IPS-NIHi7 (cell line): ENCODE measurements at regions not wholly inside any gene's neighbourhood (a gene's known extent, or its start where the extent isn't known, plus 50 kb on each side); places are given as distances from the start of the nearest gene placed in this dataset.
"Not testable (repeated sequence)": the region's sequence is repeated elsewhere in the genome, so short reads cannot be mapped to it uniquely, and the experiment has no call there.

Experiments
- DNase-seq: peaks from one replicate; pipeline ENCODE4 v3.0.0; 2012; ENCODE audit warnings: mixed read lengths; ENCODE audit errors: extremely low spot score

DNA sequence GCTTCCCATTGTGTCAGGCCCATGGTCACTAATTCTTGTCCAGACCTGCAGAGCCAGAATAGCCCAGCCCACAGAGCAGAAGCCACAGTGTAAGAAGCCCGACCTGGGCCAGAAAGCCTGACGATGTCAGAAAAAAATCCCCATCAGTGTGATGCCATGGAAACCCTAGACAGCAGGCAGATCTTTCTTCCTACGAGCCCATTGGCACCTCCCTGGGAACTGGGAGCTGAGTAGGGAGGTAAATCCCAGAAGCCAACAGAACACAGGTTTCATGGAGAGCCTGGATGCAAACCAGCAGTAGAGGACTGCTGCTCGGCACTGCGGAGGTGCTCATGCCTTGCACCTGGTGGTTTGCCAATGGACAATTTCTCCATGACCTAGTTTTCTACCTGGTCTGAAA is 82.2 kb upstream of the SLC22A16 start:
- DNase-seq: no peak

DNA sequence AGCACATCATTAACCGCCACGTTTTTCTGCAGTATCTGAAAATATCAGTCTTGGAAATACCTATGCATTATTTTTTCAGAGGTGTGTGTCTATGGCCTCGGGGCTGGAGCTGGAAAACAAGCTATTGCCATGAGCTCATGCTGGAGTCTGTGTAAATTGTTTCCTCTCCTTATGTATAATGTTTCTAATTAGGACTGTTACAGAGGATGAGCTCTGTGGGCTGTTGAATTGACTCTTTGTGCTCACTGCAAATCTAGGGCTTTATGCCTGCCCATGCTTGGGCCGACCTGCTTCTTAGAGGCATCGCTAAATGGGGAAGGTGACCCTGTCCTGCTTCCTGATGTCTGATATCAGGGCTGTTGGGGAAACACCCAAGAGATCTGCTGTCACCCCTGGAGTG is 80.8 kb upstream of the SLC22A16 start:
- no peak for DNase-seq

DNA sequence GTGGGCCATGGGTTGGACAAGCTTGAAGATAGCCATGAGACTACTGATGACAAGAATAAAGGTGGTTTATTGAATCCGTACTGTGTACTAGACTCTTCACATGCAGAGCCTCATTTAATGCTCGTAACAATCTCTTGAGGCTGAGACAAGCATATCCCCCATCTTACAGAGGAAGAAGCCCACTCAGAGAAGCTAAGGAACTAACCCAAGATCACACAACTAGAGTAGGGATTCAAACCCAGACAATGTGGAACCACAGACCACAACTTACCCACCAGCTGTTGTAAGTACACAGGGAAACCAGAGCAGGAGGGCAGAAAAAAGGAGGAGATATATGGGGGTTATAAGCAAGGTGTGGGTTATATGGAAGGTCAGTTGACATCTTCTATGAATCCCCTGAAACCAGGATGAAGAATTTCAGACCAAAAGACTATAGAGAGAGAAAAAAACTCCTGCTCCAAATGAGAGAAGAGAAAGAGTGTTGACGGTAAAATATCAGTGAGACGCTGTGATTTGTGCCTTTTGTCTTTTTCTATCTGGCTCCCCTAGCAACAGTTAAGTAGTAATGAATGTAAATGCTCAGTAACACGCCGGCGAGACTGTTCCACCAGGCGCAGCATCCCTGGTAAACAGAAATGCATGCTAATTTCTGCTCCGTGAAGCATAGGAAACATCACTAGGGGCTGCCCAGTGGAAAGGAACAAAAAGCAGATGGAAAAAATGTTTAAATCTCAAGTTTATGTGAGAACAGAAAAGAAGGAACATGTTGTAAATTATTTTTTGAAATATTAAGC is 80.1 kb upstream of the SLC22A16 start:
- DNase-seq: no peak

DNA sequence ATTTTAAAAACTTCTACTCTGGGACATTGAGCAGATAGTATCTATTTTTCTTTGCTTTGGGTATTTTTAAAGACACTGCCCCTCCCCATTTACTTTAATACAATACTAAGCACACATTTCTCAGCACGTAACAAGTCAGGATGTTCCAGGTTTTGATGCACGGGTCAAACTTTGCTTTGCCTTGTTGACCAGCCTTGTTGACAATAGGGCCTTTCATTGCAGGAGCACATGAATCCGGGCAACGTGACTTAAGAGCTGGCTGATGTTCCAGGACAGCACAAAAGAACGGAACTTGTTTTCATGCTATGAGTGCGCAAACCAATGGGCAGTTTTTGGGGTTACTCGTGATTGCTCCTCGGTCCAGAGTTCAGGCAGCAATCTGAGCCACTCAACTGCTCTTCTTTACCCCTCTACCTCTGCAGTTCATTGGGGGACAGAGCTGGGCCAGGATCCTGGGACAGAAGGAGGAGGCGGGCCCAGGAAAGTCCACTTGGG is 78.6 kb upstream of the SLC22A16 start:
- DNase-seq: no peak

DNA sequence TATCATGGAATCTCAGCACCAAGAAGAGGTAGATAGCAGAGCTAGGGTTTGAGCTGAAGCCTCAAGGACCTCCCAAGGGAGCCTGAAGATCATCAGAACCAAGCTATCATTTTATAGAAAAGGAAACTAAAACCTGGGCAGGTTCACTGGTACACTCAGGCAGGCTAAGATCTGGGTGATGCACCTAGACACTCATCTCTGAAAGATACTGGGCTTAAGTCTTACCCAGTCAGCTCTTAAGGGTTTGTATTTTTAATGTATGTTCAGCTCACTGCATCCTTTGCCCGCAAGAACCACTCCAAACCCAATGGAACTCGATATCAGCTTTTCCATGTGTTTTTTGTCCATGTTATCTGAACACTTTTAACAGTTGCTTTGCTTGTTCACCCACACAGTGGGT is 78.0 kb upstream of the SLC22A16 start:
- DNase-seq: no peak

DNA sequence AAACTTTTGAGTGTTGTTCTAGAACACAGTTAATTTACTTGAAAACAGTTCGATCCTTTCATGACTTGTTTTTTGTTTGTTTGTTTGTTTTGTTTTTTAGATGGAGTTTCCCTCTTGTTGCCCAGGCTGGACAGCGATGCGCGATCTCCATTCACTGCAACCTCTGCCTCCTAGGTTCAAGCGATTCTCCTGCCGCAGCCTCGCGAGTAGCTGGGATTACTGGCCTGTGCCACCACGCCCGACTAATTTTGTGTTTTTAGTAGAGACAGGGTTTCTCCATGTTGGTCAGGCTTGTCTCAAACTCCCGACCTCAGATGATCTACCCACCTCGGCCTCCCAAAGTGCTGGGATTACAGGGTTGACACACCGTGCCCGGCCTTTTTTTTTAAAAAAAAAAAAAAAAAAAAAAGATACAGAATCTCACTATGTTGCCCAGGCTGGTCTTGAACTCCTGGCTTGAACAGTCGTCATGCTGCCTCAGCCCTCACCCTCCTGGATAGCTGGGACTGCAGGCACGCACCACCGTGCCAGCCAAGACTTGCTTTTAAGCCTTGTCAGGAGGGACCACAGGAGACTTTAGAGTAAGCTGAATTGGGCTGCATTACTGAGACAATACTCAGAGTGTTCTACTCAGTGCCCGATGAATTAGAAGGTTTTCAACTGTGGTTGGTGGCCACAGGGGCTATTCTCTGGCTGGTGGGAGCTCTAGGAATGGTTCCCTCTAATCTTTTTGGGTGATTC is 76.7 kb upstream of the SLC22A16 start:
- no peak for DNase-seq

DNA sequence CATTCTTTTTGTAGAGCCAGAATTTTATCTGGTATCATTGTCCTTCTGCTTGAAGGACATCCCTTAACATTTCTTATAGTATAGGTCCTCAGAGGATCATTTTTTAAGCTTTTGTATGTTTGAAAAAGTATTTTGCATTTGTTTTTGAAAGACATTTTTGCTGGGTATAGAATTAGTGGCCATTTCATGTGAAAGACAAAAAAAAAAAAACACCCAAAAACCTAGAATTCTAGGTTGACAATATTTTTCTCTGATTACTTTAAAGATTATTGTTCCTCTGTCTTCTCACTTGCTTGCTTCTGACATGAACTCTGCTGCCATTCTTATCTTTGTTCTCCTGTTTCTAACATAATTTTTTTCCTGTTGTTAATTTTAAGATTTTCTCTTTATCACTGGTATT is 75.7 kb upstream of the SLC22A16 start:
- DNase-seq: no peak

DNA sequence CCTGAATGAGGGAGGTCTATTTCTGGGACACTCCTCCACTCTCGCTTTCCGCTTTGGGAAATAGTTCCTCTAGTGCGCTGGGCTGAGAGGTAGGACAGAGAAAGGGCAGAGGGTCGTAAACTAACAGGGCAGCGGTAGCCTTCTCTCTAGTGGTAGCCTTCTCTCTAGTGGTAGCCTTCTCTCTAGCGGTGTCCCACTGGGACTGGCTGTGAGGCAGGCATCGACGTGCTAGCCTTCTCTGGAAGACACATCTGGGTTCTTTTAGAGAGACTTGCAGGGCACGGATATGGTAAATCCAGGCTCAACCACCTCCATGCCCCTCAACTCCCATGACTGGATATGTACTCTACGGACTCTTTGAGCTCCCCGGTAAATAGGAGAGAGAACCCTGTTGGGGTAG is 74.7 kb upstream of the SLC22A16 start:
- DNase-seq: no peak

DNA sequence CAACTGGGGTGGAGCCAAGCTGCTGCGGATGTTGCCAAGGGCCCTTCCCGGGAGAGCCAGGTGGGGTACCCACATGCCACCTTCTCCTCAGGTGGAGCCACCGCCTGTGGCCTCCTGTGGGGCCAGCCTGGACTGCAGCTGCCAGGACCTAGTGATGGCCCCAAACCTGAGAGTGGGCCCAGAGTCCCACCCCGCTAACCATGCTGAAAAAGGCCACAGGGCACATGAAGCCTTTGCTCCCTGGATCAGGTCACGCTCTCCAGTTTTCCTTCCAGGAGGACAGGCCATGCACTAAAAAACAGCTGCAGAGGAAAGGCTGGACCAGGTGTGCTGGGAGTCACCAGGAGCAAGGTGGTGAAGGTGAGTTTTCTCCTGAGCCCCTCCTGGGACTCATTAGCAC is 73.9 kb upstream of the SLC22A16 start:
- DNase-seq: no peak

DNA sequence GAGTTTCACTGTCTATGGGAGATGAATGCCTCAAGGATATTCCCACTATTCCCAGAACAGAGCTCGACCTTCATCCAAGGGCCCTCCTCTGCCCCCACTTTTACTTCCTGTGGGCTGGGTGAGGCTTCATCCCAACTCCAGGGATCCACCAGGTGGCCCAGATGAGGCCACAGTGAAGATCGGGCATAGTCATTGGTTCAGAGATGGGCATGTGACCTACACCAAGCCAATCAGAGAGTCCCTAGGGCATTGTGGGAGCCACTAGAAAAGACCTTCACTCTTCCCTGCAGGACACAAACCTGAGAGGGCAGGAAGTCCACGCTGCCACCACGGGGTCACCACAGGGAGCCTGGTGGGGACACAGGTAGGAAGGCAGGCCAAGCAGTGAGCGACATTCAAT is 72.9 kb upstream of the SLC22A16 start:
- no peak for DNase-seq

DNA sequence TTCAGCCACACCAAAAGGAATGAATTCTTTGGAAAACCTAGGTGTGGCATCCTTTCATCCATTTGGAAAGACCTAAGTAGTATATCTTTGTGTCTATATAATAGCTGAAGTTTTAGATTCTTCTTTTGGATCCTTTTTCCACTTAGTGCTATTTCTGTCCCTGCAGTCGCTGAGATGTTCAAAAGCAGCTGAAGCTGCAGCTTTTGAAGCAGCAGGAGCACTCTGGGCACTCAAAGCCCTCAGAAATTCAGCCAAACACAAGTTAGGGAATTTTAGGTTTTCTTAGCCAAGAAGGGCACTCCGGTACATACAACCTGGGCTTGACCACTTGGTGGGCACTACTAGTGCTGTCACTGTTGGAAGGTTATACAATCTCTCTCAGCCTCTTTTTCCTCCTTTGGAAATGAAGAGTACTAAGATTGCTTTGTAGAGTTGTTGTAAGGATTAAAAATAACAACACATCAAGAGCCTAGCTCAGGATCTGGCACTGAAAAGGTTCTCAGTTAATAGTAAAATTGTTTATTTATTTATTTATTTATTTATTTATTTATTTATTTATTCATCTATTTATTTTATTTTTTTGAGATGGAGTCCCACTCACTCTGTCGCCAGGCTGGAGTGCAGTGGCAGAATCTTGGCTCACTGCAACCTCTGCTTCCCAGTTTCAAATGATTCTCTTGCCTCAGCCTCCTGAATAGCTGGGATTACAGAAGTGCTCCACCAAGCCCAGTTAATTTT is 71.9 kb upstream of the SLC22A16 start:
- DNase-seq: no peak

DNA sequence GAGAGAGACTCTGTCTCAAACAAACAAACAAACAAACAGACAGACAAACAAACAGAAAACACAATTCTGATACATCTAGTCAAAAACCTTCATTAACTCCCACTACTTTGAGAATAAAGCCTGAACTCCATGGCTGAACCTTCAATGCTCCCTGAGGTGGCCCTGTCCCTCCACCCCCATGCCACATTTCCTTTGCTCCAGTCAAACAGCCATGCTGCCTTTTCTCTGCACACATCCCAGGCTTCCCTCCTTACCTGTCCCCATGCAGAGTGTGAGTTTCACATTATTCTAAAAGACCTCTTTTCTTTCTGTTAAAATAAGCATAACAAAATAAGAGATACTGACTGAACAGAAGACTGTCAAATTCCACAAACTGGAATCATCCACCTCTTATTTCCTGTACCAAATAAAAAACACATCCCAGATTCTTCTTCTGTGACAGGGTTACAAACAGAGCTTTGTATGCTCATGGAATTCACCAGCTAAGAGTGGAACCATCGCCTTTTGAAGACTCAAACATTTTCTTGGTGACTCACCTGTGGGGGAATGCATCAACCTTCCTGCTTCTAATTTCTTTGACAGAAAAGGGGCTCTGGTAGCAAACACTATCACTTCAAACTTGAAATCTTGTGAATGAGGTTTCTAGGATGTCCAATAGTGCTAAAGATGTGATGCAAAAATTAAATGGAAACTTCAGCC is 71.0 kb upstream of the SLC22A16 start:
- DNase-seq: no peak

DNA sequence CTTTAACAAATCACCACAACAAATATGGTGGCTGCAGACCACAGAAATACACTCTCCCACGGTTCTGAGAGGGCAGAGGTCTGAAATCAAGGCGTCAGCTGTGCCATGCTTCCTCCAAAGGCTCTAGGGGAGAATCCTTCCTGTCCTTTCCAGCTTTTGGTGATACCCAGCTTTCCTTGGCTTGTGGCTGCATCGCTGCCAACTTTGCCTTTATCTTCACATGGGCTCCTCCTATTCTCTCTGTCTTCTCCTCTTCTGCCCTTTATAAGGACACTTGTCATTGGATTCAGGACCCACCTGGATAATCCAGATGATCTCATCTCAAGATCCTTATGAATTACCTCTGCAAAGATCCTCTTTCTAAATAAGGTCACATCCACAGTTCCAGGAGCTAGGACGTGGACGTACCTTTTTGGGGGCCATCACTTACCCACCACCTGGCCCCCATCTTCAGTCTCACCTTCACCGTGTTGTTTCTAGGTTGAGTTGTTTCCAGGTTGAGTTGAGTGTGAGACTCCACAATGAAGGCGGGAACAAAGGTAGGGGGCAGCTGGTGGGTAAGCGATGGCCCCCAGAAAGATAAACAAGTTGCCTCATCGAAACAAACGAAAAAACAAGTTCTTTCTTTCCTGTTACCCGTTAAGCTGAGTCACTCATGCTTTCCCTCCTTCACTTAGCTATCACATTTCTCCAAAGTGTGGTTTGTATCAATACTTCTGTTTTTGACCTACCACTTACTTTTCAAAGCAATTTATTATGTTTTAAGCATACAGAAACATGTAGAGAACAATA is 68.9 kb upstream of the SLC22A16 start:
- DNase-seq: no peak

DNA sequence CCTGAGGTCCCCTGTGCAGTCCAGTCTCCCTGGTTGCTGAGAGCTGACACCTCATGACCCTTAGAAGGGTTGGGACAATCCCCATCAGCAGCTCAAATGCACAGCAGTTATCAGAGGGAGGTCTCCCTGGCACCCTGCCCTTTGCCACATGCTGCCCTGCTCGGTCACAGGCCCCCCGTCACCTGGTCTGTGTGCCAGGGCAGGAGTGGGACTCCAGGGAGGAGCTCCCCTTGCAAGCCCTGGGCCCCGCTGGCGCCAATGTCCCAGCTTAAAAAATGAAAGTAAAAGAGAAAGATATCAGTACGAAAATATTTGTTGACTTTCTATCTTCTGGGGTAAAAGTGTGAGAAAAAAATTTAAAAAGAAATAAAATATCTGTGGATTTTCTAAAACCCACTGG is 68.1 kb upstream of the SLC22A16 start:
- DNase-seq: no peak

DNA sequence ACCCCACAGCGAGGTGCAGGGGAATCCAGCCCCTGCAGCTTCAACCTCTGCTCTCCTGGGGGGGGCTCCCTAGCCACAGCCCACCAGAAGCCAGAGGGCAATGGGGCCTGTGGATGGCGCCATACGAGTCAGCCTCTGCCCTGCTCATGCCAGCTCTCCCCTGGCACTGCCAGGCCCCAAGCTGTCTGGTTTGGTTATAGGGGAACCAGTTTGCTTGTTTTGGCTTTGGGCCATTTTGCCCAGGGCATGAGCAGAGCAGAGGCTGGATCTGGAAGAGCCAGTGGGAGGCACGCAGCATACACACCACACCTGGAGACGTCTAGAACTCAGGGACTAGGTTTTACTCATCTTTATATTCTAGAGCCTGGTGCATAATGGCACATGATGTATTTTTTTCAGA is 66.7 kb upstream of the SLC22A16 start:
- DNase-seq: no peak

DNA sequence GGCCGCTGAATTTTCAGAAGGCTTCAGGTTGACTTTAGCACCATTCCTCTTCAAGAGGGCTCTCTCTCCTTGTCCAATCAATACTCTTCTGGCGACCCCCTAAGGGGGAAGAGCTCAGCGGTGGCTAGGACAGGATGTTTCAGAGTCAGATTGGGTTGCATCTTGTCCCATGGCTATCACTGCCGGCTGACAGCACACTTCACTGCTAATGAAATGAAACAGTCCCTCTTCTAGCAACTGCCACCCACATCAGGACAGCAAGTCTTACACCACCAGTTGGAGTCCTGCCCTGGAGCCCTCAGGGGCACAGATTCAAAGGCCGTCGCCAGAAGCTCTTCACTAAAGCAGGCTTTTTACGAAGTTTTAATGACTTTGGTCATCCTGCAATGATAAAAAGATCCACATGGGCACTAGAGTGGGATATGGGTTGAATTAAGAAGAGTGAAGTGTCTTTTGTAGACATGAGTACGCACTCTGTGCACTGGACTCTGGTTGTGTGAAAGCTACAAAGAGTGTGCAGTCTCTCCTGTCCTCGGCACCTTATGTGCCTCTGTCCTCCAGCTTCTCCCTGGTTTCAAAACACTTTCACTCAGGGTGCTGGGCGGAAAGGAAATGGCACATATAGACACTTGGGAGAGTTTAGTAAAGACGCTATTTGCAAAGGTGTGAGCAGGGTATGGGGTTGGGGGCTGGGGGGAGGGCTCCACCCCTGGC is 66.1 kb upstream of the SLC22A16 start:
- DNase-seq: peak; percentile 22

DNA sequence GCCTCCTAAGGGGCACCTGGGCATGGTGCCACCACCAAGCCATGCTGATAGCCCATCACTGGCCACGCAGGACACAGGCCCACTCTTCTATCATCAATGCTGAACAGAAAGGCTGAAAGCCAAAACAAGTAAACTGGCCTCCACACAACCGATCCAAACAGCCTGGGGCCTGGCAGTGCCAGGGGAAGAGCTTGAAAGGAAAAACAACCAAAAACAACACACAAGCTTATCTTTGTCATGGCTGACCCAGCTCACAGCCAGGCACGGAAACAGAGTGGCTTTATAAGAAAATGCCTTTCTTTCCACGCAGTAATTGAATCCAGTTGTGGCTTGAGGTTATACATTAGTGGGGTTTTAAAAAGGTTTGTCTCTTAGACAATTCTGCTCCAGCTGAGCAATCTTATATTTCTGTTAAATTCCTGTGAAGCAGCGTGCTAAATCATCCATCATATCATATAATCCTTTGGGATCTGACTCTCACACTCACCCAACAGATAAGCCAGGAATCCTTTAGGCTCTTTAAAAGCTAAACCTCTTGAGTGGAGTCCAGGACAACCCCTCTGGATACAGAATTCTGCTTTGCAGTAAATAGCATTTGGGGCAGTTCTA is 65.4 kb upstream of the SLC22A16 start:
- DNase-seq: no peak

DNA sequence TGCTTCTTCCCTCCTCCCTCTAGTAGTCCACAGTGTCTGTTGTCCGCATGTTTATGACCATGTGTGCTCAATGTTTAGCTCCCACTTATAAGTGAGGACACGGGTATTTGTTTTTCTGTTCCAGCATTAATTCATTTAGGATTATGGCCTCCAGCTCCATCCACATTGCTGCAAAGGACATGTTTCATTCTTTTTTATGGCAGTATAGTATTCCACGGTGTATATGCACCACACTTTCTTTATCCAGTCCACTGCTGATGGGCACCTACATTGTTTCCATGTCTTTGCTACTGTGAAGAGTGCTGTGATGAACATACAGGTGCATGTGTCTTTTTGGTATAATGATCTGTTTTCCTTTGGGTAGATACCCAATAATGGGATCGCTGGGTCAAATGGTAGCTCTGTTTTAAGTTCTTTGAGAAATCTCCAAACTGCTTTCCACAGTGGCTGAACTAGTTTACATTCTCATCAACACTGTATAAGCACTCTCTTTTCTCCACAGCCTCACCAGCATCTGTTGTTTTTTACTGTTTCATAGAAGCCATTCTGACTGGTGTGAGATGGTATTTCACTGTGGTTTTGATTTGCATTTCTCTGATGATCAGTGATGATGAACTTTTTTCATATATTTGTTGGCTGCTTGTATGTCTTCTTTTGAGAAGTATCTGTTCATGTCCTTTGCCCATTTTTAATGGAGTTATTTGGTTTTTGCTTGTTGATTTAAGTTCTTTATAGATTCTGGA is 63.0 kb upstream of the SLC22A16 start:
- DNase-seq: not testable (repeated sequence)

DNA sequence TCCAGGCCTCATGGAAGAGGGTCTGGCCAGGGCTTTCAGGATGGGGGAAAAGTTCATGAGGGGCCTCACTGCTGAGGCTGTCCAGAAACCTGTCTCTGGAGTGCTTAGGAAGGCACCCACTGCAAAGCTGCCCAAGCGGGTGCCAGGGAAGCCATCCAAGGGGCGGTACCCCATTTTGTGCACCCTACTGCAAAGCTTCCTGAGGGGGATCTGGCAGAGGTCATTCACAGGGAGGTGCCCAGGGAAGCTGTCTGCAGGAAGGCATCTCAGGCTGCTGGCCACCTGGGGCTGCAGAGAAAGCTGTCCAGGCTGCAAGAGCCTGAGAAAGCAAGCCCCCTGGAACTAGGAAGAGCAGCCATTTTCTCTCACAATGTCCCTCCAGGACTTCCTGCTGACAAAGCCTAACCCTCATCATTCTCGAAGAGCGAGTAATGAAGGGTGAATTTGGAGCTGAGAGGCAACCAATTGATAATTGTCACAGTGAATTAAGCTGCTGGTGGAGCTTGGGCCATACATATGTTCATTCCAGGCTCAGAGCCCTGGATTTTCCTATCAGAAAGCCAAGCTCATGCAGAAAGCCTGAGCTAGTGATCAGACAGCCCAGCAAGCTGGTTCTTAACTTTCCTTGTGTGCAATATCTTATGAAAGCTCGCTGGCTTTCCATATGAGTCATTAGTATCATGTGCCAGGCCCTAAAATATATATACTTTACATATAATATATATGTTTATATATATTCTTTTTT is 62.2 kb upstream of the SLC22A16 start:
- no peak for DNase-seq
